Femur (tissue), 1 donor: ENCODE measurements at regions not wholly inside any gene's neighbourhood (a gene's known extent, or its start where the extent isn't known, plus 50 kb on each side); places are given as distances from the start of the nearest gene placed in this dataset.

Experiments
- DNase-seq: peaks from one replicate; pipeline ENCODE4 v3.0.0-alpha.2; 2017

DNA sequence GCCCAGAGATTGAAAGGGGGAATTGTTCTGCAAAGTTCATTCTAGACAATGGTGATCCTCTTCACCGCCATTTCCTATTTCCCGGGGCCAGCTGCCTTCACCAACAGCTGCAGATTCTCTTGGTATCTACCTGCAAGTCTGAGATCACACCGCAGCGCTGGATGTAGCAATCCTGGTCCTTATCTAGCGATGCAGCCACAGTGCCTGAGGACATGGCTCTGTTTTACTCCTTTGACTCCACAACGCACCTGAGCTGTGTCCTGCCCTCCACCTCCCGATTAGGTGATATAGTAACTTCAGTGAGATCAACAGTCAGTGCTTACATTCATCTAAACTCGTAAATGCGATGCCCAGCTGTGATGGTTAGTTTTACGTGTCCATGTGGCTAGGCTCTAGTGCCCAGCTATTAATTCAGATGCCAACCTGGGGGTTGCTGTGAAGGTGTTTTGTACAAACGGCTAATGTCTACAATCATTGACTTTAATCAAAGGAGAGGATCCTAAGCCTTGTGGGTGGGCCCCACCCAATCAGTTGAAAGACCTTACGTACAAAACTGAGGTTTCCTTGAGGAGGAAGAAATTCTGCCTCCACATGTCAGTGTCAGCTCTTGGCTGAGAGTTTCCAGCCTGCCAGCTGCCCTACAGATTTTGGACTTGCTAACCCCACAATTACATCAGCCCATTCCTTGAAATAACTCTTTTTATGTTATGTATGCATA lies 189.8 kb downstream of the SH3BP4 start:
- no peak for DNase-seq

DNA sequence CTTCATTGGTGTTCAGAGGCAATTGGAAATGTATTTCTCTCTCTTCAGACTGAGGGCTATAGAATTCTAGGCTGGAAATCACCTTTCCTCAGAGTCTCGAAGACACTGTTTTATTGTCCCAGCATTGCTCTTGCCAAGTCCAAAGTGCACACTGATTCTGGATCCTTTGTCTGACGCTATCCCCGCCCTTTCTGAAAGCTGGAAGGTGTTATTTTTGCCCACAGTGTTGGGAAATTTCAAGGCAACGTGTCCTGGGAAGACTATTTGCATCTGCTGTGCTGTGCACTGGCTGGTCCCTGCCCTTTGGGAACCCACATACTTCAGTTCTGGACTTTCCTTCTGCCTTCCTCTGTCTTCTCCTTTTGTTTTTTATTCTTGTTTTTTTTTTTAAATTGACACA lies 190.8 kb downstream of the SH3BP4 start:
- DNase-seq = no peak

DNA sequence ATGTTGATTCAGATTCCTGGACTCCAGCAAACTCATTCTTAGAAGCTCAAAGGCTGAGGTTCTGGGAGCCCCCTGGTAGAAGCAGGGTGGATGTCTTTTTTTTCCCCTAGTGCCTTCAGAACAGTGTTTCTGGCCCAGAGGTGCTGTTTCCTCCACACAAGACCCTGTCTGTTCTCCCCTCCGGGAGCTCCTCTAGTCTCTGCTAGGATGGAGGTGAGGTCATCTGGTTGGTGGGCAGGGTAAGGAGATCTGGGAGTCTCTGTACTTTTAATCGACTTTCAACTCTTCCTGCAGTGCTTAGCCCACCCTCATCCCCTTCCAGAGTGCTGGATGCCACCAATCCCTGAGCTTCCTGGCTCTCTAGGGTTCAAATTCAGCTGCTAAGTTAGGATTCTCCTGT lies 192.0 kb downstream of the SH3BP4 start:
- no peak for DNase-seq

DNA sequence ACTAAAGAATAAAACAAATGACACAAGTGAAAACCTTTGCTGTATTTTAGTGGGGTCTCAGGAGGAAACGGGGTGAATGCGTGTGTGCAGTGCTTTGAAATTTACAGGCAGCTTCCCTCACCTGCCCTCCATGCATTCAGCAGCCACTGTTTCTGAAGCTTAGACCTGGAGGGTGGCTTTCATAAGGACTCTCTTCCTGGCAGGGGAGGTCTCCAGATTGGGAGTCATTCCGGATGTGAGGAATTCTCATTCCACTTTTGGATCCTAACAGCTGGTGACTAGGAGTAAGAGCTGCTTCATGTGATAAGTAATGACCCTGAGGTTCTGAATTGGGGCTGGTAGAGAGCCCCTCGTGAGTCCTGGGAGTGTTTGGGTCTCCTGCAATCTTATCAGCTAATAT lies 192.5 kb downstream of the SH3BP4 start:
- no peak for DNase-seq

DNA sequence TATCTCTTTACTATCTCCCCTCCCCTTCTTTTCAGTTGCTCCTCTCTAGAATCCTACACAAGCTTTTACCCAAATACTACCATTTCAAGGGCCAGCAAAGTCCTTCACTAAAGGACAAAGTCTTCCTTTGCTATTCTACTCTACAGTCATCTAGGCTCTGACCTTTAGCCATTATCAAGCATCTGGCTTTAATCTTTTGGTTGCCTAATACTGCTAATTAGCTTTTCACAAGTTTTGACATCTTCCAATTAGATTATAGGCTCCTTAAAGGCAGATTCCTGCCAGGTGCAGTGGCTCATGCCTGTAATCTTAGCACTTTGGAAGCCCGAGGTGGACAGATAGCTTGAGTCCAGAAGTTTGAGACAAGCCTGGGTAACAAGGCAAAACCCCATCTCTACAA lies 194.4 kb downstream of the SH3BP4 start:
- DNase-seq = no peak

DNA sequence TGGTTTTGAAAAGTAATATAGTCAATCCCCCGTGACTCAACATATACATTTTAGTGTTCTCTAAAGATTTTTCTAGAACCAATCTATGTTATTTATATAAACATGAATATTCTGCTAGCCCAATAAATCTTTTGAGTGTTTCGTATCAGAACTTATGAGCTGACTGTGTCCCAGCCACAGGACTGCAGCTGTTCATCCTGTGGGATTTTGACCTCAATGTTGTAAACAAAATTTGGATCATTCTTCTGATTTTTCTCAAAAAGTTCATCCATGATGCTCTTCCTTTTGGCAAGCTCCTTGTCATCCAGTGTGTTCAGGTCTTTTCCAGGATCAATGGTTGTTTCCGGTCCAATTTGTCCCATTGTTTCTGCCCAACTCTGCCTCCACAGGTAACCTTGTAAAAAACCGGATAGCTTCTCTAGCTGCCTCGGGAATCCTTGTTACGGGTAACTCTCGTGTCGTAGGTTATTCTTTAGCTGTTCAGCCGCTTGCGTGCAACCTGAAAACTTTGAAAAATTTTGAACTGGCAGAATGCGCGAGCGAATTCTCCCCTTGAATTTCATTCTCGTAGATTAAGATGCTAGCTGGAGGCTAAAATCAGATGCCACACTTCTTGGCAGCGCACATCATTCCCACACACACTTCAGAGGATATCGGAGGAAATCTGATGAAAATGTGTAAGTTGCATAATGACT lies 195.2 kb downstream of the SH3BP4 start:
- DNase-seq = no peak

DNA sequence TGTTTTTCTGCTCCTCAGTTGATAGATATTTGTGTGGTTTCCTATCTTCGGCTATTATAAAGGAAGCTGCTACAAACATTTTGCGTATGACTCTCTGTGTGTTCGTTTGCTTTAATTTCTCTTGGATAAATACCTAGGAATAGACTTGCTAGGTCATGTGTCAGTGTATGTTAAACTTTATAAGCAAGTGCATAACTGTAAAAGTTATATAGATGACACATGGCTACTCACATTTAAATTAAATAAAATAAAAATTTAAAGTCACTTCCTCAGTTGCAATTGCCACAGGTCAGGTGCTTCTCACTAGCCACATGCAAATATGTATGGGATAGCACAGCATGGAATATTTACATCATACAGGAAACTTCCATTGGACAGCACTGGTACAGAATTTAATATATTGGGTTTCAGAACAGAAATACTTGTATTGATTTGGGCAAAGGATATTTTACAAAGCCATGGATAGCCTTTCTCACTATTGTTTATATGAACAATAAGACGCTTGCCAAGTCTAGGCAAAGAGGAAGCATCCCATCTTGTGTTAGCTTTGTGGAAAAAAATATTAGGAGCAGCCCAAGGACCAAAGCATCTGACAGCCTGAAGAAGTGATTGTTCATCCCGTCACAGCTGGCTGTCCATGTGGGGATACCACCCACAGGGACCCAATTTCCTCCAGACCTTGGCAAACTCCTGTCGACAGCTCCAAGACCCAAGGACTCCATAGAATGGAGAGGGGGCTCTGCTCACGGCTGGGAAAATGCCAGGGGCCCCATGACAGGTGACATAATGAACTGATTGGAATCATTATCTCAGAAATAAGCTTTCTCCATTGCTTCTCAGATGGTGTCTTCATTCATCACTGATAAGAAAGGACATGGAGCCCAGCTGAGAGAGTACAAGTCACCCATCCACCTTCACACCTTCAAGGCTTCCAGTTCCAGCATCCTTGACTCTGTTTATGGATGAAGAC lies 196.7 kb downstream of the SH3BP4 start:
- DNase-seq = no peak

DNA sequence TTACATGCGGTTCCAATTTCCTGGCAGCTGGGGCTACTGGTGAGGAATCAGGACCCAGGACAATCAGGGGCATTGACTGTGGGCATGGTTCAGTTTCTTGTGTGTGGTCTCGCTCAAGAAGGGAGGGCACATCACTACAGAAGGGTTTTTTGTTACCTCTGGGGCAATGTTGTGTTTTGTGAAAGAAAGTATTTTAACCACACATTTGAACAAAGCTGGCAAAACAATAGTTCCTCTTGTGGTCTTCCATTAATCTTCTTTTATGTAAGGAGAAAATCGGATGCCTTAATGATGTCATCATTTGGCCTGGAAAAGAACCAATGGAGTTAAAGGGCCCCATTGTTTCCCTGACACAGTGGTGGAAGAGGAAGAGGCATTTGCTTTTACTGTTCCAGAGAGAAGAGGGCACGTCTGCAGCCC lies 197.4 kb downstream of the SH3BP4 start:
- DNase-seq = no peak

DNA sequence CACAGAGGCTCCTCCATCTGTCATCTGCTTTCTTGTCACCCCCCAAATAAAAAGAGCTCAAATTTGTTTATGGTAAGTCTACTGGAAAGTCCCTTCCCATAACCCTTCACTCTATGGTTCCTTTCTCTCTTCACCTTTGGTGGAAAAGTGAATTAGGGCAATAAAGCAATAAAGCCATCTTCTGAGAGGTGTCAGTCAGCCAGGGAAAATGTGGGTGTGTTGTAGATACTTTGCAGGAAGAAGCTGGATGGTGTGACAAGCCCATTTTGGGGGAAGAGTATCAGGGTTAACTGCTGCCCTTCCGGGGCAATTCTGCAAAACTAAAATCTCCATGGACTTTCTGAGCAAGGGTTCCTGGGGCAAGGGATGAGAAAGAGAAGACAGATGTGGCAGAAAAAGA lies 197.9 kb downstream of the SH3BP4 start:
- no peak for DNase-seq

DNA sequence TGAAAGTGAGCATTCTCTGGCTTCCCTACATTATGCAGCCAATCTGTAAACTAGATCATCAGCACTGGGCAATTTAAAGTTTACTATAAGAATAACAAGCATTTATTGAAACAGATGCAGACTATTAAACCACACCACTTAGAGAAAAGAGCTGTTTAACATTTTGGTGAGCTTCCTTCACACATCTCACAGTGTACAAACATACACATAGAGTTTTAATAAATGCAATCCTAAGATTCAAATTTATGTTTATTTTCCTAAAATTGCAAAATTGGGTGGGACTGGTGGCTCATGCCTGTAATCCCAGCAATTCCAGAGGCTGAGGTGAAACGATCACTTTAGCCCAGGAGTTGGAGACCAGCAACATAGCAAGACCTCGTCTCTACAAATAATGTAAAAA lies 199.3 kb downstream of the SH3BP4 start:
- no peak for DNase-seq

DNA sequence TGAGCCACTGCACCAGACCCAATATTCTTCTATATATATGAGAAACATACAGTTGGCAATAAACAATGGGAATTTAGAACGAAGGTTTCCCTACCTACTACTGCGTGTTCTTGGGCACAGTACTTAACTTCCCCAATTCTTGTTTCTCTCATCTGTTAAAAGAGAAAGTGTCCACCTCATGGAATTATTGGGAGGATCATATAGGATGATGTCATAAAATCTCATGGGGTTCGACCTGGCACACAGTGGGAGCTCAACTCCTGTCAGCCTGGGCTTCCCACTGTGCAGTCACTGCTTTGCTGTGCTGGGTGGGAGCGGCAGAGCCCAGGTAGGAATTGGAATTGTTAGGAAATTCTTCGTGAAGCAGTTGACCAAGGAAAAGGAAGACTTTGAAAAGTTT lies 203.3 kb downstream of the SH3BP4 start:
- DNase-seq = no peak

DNA sequence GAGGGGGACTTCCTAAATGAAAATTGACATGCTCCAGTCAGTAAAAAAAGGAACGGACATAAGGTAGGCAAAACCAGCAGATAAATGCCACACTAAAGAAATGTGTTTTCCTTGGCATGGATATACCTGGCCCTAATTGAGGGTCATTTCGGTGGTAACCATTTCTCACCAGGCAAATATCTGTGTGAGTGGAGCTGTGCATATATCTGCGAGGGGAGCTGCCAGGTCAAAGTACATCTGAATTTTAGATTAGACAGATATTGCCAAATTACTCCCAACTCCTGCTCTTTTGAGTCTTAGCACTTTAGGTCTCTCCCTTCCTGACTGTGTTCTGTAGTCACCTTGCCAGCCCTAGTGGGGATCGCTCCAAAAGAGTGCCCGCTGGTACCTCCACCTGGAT lies 204.2 kb downstream of the SH3BP4 start:
- DNase-seq = no peak

DNA sequence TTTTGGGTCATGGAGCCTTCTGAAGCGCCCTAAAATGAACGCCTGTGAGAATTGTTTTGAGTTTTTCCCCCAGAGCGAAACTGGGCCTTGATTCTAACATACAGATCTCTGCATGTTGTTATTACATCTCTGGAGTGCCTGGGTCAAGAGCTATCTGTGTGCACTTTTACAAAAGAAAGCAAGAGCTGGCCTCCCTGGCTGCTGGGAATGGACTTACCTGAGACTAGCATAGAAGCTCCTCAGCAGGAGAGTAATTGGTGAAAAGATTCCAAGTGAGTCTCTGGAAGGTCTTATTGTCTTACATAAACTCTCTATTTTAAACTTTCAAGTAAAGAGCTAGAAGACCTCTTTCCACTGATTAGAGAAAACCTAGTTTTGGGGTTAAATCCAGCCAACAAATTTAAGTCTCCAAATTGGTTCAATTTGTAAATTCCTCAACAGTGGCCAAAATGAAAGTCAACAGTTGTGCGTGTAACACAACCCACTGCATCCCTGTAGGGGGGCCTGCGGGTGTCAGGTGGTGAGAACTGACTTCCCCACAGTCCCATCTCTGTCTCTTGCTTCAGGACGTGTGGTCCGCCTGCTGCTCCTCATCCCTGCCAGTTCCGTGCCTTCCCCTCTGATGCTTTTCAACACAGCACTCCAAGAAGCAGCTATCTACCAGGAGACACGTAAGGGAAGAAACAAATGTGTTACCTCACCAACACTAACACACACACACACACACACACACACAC lies 206.1 kb downstream of the SH3BP4 start:
- no peak for DNase-seq

DNA sequence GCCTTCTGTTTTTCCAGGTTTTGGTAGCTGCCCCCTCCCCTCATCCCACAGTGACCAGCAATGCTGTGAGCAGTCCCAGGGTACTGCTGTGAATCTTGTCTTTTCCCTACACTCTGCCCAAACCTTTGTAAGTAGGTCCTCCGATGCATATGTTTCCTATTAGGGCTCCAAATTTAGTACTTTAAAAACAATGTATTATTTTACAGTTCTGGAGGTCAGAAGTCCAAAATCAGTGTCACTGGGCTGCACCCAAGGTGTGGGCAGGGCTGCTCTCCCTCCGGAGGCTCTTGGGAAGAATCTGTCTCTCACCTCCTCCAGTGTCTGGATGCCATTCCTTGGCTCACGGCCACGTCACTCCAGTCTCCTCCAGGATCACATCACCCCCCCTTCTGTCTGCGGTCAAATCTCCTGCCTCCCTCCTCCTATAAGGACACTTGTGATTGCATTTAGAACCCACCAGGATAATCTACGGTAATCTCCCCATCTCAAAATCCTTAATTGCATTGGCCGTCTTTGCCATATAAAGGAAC lies 208.5 kb downstream of the SH3BP4 start:
- DNase-seq = no peak

DNA sequence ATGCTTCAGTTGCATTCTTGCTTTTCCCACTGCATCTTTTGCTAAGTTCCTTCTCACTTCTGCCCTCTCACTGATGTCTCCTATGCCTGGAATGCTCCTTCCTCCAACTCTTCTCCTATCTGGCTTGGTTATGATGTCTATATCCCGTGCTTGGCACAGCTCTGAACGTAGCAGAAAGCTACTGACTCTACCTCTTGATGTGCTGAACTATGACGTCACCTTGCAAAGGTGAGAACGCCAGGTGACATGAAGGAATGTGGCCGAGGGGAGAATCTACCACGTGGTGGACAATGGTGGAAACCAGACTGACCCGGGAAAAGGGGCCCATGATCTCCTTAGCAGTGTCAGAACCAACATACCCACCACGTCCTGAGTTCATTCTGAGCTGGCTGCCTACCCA lies 209.7 kb downstream of the SH3BP4 start:
- no peak for DNase-seq

DNA sequence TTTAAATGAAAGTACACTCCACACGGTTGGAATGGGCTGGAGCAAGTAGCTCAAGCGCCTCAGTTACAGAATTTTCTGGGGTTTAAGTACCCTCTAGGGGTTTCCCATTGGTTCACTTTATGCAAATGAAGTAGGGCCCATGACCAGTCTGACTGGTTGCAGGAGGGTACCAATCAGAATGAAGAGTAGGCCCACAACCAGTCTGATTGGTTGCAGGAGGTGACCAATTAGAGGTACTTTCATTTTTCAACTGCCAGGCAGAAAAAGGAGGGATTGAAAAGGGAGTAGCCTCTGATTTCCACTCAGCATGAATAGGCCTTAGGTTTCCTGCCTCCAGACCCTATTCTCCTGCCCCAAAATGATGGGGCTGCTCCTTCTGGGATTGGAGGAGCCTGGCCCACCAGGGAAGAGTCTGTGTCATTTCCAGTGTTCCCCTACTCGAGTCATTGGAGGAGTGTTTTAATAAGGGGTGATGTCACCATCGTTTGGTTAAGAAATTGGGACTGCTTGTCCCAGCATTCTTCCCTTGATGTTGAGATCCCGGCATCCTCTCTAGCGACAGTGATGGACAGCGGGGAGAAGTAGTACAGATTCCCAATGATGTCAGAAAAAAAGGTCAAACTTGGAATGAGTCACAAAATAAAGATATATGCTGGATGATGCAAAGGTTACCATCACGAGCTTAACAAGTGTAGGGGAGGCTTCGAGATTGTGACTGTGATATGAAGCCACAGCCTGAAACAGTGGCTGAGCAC lies 210.4 kb downstream of the SH3BP4 start:
- DNase-seq = no peak

DNA sequence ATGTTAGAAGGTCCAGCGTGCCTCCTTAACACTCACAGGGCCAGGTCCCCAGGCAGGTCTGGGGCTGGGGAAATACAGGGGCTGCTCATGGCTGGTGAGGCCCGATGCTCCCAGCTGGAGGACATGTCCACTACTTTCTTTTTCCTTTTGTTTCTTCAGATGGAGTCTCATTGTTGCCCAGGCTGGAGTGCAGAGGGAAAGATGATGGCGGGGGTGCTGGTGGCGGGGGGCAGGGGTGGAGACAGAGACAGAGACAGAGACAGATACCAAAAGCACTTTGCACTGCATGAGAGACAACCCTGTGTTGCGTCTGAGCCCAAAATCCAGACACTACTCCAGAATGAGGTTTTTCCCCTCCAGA lies 211.0 kb downstream of the SH3BP4 start:
- DNase-seq = no peak

DNA sequence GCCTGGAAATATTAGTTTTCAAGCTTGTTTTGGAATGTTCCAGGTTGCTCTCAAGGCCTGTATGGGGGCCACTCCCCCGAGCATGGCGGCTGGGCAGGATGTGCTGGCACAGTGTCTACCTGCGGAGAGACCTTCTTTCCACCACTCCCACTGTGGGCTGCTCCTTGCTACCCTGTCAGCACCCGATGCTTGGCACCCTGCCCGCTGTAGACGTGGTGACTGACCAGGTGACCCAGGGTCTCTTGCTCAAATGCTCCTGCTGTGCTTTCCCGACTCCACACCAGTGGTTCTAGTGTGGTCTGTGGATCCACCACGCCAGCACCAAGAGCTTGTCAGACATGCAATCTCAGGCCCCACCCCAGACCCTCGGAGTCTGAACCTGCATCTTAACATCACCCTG lies 213.3 kb downstream of the SH3BP4 start:
- no peak for DNase-seq

DNA sequence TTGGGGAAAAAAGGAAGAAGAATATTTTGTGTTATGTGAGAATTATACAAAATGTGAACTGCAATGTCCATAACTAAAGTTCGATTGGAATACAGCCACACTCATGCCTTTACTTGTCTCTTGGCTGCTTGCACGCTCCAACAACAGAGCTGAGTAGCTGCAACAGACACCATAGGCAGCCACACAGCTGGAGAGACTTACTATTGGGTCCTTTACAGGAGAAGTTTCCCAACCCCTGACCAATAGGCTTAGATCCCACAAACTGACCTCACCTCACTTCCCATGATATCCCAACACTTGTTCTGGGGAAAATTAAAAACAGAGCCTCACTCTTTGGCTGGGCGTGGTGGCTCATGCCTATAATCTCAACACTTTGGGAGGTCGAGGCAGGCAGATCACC lies 213.8 kb downstream of the SH3BP4 start:
- no peak for DNase-seq

DNA sequence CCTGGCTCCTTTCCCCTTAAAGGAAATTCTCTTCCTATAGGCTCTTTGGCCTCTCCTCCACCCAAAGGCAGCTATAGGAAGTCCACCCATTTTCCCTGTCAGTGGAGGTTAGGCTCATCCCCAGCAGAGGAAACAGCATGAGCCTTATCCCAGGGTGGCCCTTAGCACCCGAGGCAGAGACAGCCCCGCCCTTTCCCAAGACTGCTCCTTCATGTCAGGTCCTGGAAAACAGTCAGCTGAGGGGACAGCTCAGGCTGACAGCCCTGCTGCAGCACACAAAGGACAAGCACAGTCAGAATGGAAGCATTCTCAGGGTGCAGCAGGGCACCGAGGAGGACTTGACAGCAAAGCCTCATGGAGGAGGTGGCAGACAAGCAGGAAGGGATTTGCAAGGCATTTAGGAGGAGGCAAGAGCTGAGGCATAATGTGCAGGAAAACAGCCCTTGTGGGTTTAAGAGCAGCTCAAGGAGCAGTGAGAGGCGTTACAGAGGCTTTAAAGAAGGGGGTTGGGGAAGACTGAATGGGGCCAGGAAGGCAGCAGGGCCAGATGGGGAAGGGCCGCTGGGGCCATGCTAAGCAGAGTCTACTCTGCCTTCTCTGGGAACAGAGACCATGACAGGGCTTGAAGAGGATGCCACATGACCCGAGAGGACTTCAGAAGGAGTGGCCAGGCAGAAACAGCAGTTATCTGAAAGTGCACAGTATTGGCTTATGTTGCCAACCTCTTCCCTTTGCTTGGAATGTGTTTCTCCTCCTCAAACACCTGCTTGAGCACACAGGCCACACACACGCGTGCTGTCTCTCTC lies 216.6 kb downstream of the SH3BP4 start:
- DNase-seq = no peak

DNA sequence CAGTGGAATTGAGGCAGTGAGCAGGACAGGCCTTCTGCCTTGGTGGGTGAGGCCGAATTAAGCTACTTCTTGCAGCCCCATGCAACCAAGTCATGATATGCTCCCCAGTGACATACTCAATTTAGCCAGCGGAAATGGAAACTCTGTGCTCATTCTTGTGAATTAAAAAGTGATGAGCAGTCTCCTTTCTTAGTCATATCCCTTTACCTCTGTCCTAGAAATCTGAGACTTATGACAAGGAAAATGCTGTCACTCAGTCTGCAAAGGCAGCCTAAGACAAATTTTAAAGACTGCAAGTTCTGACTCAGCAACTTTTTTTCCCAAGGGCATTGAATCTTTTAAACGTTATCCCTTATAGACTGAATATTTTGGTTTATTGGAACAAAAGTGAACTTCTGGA lies 218.2 kb downstream of the SH3BP4 start:
- DNase-seq = no peak
